Neural progenitor cell (in vitro differentiated cells): ENCODE measurements at regions not wholly inside any gene's neighbourhood (a gene's known extent, or its start where the extent isn't known, plus 50 kb on each side); places are given as distances from the start of the nearest gene placed in this dataset.

ENCODE experiments used
- DNase-seq: peaks from one replicate; pipeline ENCODE4 v3.0.0-alpha.2; 2016; ENCODE audit warnings: low spot score
- H2AFZ ChIP-seq: fragments of 200-600 bp; sonication (generic); replicated peaks from 2 replicates; pipeline ENCODE4 v1.6.1; 2016; ENCODE audit warnings: antibody characterized with exemption
- H3F3A ChIP-seq: fragments of 200-600 bp; sonication (generic); 2 replicates; pipeline ENCODE4 v1.6.1; 2016; ENCODE audit warnings: antibody characterized with exemption, low read depth
- H3K27ac ChIP-seq: fragments of 200-600 bp; sonication (generic); 2 replicates; pipeline ENCODE4 v1.5.1; 2016; ENCODE audit warnings: mild to moderate bottlenecking
- H3K27me3 ChIP-seq: fragments of 200-600 bp; sonication (generic); 2 replicates; pipeline ENCODE4 v1.6.1; 2016; ENCODE audit warnings: mild to moderate bottlenecking, moderate library complexity
- H3K36me3 ChIP-seq: fragments of 200-600 bp; sonication (generic); 2 replicates; pipeline ENCODE4 v1.5.1; 2016
- H3K4me1 ChIP-seq: fragments of 200-600 bp; sonication (generic); 2 replicates; pipeline ENCODE4 v1.6.1; 2016; ENCODE audit warnings: mixed run types
- H3K4me2 ChIP-seq: fragments of 200-600 bp; sonication (generic); 2 replicates; pipeline ENCODE4 v1.6.1; 2016
- H3K4me3 ChIP-seq: fragments of 200-600 bp; sonication (generic); 2 replicates; pipeline ENCODE4 v1.5.1; 2016
- H3K79me2 ChIP-seq: fragments of 200-600 bp; sonication (generic); 2 replicates; pipeline ENCODE4 v1.6.1; 2016; ENCODE audit warnings: low read depth
- H3K9ac ChIP-seq: fragments of 200-600 bp; sonication (generic); 2 replicates; pipeline ENCODE4 v1.6.1; 2016
- H3K9me3 ChIP-seq: fragments of 200-600 bp; sonication (generic); 2 replicates; pipeline ENCODE4 v1.5.1; 2016; ENCODE audit warnings: low read depth
- H4K20me1 ChIP-seq: fragments of 200-600 bp; sonication (generic); 2 replicates; pipeline ENCODE4 v1.6.1; 2016; ENCODE audit warnings: low read depth
- H3K27ac Mint-ChIP-seq: 3 replicates; pipeline ENCODE4 v1.8.0; 2021; ENCODE audit warnings: mixed read lengths
- H3K27me3 Mint-ChIP-seq: 2 replicates; pipeline ENCODE4 v1.8.0; 2022; ENCODE audit warnings: low read depth, mild to moderate bottlenecking, inconsistent platforms, moderate library complexity, mixed read lengths; ENCODE audit not compliant: insufficient read depth
- H3K36me3 Mint-ChIP-seq: 3 replicates; pipeline ENCODE4 v1.8.0; 2021; ENCODE audit warnings: mixed read lengths
- H3K4me1 Mint-ChIP-seq: 3 replicates; pipeline ENCODE4 v1.8.0; 2021; ENCODE audit warnings: mixed read lengths
- H3K4me3 Mint-ChIP-seq: 3 replicates; pipeline ENCODE4 v1.8.0; 2021; ENCODE audit warnings: mild to moderate bottlenecking, moderate library complexity, mixed read lengths
- H3K9me3 Mint-ChIP-seq: 3 replicates; pipeline ENCODE4 v1.8.0; 2020; ENCODE audit warnings: mixed read lengths
- CTCF ChIP-seq: fragments of 200-600 bp; sonication (generic); IDR thresholded peaks from 2 replicates; pipeline ENCODE4 v1.5.1; 2017; ENCODE audit warnings: antibody characterized with exemption, mild to moderate bottlenecking
- EZH2 ChIP-seq: fragments of 200-600 bp; sonication (generic); IDR thresholded peaks from 2 replicates; pipeline ENCODE4 v1.6.1; 2017; ENCODE audit warnings: antibody characterized with exemption, mild to moderate bottlenecking, moderate library complexity
- EZH2phosphoT487 ChIP-seq: fragments of 200-600 bp; sonication (generic); IDR thresholded peaks from 2 replicates; pipeline ENCODE4 v1.6.1; 2017; ENCODE audit warnings: antibody characterized with exemption

GRCh38 chr4:163233321-163233720 is 66.6 kb upstream of the NAF1 start:
- no peaks in the 10 kb centered on the region for H3K27me3 ChIP-seq
- TF ChIP-seq CTCF (no peak), EZH2phosphoT487 (no peak), EZH2 (no peak)
- no peaks in the 10 kb centered on the region for H3K4me1 Mint-ChIP-seq
- no peak overlapping the region for H2AFZ ChIP-seq
- peaks cover 2% of the 10 kb centered on the region for H3K27me3 Mint-ChIP-seq
- no peaks in the 10 kb centered on the region for H3K79me2 ChIP-seq
- H3K4me3 Mint-ChIP-seq = no peak overlapping the region
- no peak overlapping the region for H3K27ac Mint-ChIP-seq
- H3K9me3 Mint-ChIP-seq = peaks cover 5% of the 10 kb centered on the region
- no peak overlapping the region for H3K4me2 ChIP-seq
- no peak overlapping the region for H3K9ac ChIP-seq
- H4K20me1 ChIP-seq = no peaks in the 10 kb centered on the region
- no peaks in the 10 kb centered on the region for H3K36me3 ChIP-seq
- H3K27ac ChIP-seq = no peak overlapping the region
- no peaks in the 10 kb centered on the region for H3K36me3 Mint-ChIP-seq
- DNase-seq = no peak
- H3K4me3 ChIP-seq = no peak overlapping the region
- no peaks in the 10 kb centered on the region for H3F3A ChIP-seq
- H3K9me3 ChIP-seq = no peaks in the 10 kb centered on the region
- no peaks in the 10 kb centered on the region for H3K4me1 ChIP-seq

- Histone ChIP-seq H3K4me2 (no peak overlapping the region), H4K20me1 (no peaks in the 10 kb centered on the region), H3F3A (no peaks in the 10 kb centered on the region), H3K9me3 (no peaks in the 10 kb centered on the region), H3K9ac (no peak overlapping the region), H3K79me2 (no peaks in the 10 kb centered on the region), H3K27ac (no peak overlapping the region), H3K27me3 (no peaks in the 10 kb centered on the region), H2AFZ (no peak overlapping the region), H3K4me1 (no peaks in the 10 kb centered on the region), H3K36me3 (no peaks in the 10 kb centered on the region), H3K4me3 (no peak overlapping the region)
- Mint-ChIP-seq H3K4me1 (no peaks in the 10 kb centered on the region), H3K27ac (no peak overlapping the region), H3K27me3 (peaks cover 4% of the 10 kb centered on the region), H3K9me3 (no peaks in the 10 kb centered on the region), H3K36me3 (no peaks in the 10 kb centered on the region), H3K4me3 (no peak overlapping the region)
- TF ChIP-seq CTCF (no peak), EZH2phosphoT487 (no peak), EZH2 (no peak)
- no peak for DNase-seq
These were observed 62.0 kb upstream of the NAF1 start for GRCh38 chr4:163228648-163229047.

GRCh38 chr4:163221467-163221866 is 54.8 kb upstream of the NAF1 start:
- Mint-ChIP-seq H3K4me3 (no peak overlapping the region), H3K27me3 (no peaks in the 10 kb centered on the region), H3K27ac (no peak overlapping the region), H3K9me3 (no peaks in the 10 kb centered on the region), H3K4me1 (no peaks in the 10 kb centered on the region), H3K36me3 (no peaks in the 10 kb centered on the region)
- H3K4me1 ChIP-seq = no peaks in the 10 kb centered on the region
- no peak overlapping the region for H2AFZ ChIP-seq
- no peak for DNase-seq
- no peaks in the 10 kb centered on the region for H3K27me3 ChIP-seq
- no peak overlapping the region for H3K27ac ChIP-seq
- H3K9me3 ChIP-seq = no peaks in the 10 kb centered on the region
- no peaks in the 10 kb centered on the region for H4K20me1 ChIP-seq
- H3K36me3 ChIP-seq = no peaks in the 10 kb centered on the region
- H3K4me2 ChIP-seq = no peak overlapping the region
- no peak overlapping the region for H3K9ac ChIP-seq
- TF ChIP-seq CTCF (no peak), EZH2 (no peak), EZH2phosphoT487 (no peak)
- H3K79me2 ChIP-seq = no peaks in the 10 kb centered on the region
- no peak overlapping the region for H3K4me3 ChIP-seq
- no peaks in the 10 kb centered on the region for H3F3A ChIP-seq

- Histone ChIP-seq H3F3A (no peaks in the 10 kb centered on the region), H3K9me3 (no peaks in the 10 kb centered on the region), H3K36me3 (no peaks in the 10 kb centered on the region), H3K9ac (no peak overlapping the region), H2AFZ (no peak overlapping the region), H3K27ac (no peak overlapping the region), H3K4me3 (no peak overlapping the region), H3K27me3 (no peaks in the 10 kb centered on the region), H3K4me1 (no peaks in the 10 kb centered on the region), H3K79me2 (no peaks in the 10 kb centered on the region), H4K20me1 (no peaks in the 10 kb centered on the region), H3K4me2 (no peak overlapping the region)
- no peak for DNase-seq
- TF ChIP-seq EZH2phosphoT487 = no peak
- no peak for TF ChIP-seq CTCF
- TF ChIP-seq EZH2 = no peak
- Mint-ChIP-seq H3K27ac (no peak overlapping the region), H3K9me3 (no peaks in the 10 kb centered on the region), H3K4me3 (no peak overlapping the region), H3K36me3 (no peaks in the 10 kb centered on the region), H3K4me1 (no peaks in the 10 kb centered on the region), H3K27me3 (no peaks in the 10 kb centered on the region)
These were observed 50.8 kb upstream of the NAF1 start for GRCh38 chr4:163217505-163217904.
